GM18909 (cell line): ENCODE measurements at regions not wholly inside any gene's neighbourhood (a gene's known extent, or its start where the extent isn't known, plus 50 kb on each side); places are given as distances from the start of the nearest gene placed in this dataset.
"Not testable (repeated sequence)": the region's sequence is repeated elsewhere in the genome, so short reads cannot be mapped to it uniquely, and the experiment has no call there.

Experiments
- ATAC-seq: cut with Tn5 transposase; IDR thresholded peaks from one replicate; pipeline ENCODE4 v1.9.1; 2021; ENCODE audit warnings: mild to moderate bottlenecking; ENCODE audit not compliant: unreplicated experiment, poor library complexity

DNA sequence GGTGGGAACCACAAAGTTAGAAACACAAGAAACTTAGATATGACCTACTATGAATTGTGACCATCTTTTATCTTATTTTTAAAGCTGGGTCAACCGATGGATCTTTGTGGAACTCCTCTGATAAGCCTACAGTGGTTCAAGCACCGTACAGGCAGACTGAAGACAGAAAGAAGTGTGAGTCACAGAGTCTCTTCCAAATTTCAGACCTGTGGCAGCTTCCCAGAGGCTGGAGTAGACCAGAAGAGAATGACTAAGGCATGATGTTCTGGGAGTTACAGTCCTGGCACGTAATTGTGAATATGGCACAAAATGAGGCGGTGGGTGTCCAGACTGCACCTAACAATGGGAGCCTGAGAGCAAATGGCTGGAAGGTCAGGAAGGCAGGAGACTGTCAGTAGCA is 70.0 kb downstream of the LMO4 start:
- no peak for ATAC-seq

DNA sequence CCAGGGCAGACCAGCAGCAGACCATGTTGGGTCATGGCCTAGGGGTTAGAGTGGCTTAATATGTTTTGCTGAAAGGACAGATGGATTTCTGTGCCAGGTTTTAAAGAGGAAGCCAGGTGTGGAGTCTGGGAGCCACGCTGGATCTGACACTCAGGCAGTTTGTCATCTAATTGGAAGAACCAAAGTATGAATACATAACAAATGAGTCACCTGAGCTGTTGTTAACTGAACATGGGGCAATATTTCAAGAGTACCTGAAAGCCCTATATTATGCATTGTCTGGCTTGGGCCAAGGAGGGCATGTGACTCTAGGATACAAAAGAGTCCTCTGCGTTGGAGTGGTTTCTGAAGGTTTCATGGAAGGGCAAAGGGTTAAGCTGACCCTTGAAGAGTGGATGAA is 70.6 kb downstream of the LMO4 start:
- ATAC-seq = no peak

DNA sequence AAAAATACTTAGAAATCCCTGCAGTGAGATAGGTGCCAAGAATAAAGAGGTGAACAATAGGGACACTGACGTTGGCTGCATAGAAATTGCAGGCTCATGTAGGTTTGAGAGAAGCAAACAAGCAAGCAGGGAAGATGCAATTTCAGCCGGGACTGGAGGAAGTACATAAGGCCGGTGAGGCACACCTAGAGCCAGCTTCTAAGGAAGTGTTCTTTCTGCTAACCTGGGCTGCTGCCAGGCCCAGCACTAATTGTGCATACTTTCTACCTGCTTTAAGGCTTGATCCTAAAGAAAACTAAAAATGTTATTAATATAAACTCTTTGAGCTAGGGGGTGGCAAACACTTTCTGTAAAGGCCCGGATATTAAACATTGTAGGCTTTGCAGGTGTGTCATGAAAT is 71.0 kb downstream of the LMO4 start:
- ATAC-seq = no peak

DNA sequence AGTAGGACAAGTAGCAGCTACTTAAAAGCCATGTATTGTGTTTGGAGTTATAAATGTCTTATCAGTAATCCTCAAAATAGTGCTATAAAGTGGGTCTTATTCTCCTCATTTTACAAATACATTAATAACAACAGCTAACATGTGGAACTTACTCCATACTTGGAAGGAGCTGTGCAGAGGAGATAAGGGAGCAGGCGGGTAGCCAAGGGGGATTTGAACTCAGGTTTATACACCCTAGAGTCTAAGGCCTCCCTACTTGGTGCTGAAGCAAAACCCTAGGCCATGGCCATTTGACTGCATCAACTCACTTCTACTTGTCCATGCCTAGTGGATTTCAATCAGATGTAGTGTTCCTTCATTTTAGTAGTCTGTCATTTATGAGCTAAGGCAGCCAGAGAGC is 72.1 kb downstream of the LMO4 start:
- no peak for ATAC-seq

DNA sequence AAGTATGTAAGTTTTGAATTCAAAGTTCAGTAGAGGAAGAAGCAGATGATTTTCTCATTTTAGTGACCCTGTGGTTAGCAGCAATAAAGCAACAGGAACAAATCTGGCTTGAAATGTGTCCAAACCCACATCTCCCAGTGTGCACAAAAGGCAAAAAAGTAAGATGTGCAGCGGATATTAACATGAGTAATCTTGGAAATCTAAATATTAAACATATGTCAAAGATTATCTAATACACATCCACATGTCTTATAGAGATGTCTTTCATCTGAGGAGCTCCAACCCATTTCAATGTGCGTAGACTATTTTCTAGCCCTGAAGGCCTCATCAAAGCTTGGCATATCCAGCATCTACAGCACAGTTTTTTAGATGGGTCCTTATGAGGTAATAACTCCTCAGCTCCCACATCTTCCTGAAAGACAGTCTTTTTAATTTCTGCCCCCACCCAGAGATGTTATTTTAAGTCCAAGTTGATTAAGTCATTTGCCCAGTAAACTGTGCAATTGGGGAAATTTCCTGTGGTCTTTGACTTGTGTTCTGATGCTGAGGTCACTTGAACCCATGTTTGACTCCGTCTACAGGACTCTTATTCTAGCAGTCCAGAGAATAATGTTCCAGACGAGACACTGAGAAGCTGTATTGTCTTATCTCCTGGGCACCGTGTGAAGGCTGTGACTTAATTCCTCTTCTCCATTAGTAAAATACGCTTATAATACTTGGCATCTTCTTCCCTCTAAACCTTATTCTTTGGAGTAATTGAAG is 73.7 kb downstream of the LMO4 start:
- no peak for ATAC-seq

DNA sequence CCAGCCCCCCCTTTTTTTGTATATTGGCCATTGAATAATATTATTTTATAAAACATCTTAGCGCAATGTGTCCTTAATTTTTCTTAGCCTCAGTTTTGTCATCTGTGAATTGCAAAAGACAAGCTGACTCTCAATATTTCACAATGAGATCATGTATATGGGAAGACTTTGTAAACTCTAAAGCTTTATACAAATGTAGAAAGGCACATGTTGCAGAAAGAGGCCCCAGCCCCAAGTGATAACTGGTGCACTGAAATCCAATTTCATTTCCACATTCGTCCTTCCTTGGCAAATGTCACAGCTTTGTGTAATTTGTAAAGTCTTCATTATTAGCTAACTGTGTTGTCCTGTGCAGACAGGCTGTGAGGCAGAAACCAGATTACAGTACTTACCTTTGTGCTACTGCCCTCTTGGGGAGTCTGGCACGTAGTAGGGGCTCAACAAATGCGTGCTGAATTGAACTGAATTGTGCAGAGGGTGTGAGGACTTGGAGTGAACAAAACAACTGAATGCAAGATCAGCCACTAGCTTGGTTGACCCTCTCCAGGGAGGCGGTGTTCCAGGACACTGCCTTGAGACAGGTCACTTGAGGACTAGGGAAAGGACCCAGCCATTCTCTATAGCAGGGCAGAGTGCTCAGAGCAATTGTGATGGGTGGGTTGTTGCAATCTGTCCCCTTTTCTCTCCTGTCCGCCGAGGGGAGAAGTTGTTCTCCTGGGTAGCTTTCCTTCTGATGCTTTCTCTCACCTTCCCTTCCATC is 74.6 kb downstream of the LMO4 start:
- ATAC-seq = no peak

DNA sequence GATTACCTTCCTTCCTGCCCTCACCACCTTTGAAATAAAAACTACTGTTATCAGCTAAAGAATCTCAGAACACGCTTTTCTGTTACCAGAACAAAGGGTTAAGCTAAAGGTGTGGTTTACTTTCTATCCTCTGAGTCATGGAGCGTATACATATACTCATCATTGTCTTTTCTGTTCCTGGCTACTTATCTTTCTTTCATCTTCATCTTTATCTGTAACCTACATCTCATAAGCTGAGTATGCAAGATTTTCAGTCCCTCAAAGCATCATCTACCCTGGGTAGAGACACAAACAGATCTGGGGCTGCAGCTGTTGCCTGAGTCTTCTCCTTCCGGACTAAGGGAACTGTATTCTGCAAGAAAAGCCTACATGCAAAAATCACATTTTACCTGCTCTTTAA is 75.6 kb downstream of the LMO4 start:
- ATAC-seq = no peak

DNA sequence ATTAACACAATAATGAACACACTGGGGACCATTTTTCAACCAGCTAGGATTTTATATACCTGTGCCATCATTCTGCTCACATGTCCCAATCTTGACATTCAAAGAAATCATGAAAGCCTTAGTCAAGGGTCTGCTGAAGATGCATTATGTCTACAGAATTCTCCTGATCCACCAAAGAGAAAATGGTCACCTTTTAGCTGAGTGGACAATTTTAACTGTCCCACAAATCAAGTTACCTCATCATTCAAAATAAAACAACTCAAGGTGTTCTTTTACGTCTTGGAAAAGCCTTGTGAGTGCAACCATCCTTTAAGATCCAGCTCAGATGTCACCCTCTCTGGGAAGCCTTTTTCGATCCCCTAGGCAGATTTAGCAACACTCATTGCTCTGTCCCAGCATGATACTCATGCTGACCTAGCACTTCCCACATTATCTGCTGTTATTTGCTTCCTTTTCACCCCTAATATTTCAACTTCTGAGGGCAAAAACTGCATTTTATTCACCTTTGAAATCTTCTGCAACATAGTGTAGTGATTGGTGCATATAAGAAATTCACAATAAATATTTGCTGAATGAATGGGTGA is 80.1 kb downstream of the LMO4 start:
- ATAC-seq = no peak

DNA sequence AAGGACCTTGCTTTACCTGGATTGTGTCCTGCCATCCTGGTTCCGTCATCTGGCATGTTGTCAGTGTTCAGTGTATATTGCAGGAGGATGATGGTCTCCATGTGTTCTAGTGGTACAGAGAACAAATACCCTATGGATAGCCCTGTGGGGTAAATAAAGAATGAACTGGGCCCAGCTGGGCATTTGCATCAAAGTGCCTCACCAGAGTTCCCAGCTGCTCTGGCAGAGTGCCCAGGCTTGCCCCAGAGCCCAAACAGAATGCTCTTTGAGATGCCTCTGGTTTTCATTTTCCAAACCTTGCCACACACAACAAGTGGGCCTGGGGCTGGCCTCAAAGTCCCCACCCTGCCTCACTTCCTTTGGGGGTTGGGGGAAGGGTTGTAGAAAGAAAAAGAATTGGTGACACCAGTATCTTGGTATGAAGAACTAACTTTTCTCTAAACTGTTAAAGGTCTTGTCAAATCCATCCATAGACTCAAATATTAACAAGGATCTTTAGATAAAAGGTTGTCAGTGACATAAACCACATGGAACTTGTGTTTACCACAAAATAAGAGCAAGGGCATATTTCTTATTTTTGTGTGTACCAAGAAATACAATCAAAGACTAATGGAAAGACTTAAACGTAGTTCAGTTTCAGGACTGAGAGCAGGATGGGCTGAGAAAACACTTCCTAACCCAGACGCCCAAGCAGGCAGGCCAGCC is 82.2 kb downstream of the LMO4 start:
- no peak for ATAC-seq

DNA sequence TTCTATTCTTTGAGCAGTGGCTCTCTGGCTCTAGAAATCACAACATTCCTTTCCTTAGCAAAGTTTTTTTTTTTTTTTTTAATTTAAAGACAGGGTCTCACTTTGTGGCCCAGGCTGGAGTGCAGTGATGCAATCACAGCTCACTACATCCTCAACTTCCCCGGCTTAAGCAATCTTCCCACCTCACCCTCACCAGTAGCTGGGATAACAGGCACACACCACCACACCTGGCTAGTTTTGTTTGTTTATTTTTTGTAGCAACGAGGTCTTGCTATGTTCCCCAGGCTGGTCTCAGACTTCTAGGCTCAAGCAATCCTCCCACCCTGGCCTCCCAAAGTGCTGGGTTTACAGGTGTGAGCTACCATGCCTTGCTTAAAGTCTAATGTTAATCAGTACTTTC is 85.2 kb downstream of the LMO4 start:
- ATAC-seq = not testable (repeated sequence)

DNA sequence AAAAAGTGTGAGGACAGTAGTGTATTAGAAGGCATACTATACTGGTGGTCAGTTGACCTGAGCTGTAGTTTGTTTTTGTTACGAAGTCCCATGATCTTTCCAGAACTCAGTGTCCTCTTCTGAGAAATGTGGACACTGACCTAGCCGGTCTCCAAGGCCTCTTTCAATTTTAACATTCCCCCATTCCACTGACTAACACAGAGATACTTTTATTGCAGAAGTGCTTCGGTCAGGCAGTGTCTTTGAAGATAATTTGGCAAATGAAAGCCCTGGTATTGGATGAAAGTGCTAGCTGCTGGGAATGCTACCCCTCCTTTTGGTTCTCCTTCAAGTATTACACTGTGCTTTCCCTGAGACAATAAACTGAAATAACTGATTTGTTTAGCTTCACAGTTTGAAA is 89.4 kb downstream of the LMO4 start:
- no peak for ATAC-seq

DNA sequence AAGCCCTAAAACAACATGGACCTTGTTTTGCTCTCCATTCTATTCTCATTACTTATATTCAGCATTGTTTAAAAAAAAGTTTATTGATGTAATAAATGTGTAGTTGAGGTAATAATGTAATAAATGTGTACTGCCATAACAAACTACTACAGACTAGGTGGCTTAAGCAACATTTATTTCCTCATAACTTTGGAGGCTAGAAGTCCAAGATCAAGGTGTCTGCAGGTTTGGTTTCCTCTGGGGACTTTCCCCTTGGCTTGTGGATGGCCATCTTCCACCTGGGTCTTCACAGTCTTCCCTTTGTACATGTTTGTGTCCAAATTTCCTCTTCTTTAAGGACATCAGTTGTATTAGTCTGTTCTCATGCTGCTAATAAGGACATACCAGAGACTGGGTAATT is 93.1 kb downstream of the LMO4 start:
- ATAC-seq = no peak

DNA sequence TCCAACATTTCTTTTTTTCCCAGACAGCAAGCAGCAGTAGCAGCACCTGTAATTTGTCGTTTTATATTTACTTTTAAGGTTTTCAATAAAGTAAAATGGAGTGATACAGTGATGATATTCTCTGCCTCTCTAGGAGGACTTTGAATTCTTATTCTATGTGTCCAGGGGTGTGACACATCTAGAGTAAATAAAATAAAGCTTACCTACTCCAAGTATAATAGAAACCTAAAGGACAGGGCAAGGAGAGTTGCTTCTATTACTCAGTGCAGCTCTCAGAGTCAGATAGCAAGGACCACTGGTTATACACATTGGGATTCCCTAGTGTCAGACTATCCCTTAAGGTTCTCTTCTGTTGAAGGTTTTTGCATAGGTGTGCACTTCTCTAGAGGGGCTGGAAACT is 95.9 kb downstream of the LMO4 start:
- ATAC-seq = no peak

DNA sequence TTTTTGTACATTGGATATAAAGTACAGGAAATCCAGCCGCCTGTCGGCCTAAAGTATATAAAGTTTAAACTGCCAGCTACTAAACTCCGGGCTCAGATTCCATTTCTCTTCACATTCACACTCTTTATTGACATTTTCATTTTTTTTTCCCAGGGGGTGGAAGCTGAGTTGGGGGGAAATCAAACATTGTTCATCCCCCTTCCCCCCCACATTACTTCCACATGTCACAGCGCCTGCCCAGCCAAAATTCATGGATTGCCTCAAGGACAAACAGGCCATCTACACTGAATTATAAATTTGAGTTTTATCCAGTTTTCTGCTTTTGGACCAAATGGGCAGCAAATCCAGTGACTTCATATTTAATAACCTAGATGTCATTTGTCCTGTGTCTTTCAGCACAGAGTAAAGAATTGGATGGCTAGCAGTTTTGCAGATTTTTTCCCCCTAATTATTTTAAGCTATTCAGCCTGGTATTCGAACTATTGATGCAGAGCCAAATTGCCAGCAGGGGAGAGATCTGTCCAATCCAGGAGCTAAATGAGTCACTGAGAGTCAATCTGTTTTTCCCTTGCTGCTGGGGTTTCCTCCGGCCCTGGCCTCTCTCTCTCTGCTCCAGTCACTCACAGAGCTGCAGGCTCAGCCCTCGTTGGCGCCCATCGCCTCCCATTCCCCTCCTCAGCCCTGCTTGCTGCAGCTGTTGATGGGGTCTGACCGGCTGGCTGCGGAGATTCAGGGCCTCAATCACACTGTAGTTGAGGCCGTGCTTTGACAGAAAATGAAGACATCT is 98.0 kb downstream of the LMO4 start:
- ATAC-seq = no peak

DNA sequence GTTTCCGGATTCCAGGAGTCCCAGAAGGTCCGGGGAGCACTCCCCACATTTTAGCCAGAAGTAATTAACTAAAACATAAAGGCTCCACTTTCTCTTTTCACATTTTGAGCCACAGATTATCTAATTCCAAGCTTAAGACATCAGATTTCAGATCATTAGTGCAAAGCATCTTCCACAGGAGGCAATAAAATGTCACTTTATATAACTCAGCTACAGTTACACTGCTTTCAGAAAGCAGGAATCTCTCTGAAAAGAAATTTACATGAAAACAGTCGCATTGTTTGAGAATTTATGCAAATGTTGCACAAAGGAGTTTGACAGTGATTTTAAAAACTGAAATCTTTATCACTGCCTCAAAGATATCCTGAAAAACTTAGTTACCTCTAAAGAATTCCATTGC is 99.7 kb downstream of the LMO4 start:
- ATAC-seq = no peak

DNA sequence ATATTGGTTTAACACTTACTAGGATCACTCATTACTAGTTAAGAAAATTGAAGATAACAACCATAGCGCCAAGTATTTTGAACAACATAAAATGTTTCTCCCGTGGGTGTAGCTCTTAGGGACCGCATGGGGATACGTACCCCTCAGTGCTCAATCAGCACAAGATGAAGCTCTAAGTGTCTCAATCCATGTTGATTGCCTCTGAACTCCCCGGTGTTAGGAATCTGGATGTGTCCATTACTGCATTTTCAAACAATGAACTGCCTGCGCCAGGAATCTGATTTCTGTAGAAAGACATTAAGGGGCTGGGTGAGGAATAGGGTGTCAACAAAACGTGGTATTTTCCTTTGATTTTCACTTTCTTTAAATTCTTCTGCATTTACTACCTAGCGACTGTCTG is 100.2 kb downstream of the LMO4 start:
- no peak for ATAC-seq

DNA sequence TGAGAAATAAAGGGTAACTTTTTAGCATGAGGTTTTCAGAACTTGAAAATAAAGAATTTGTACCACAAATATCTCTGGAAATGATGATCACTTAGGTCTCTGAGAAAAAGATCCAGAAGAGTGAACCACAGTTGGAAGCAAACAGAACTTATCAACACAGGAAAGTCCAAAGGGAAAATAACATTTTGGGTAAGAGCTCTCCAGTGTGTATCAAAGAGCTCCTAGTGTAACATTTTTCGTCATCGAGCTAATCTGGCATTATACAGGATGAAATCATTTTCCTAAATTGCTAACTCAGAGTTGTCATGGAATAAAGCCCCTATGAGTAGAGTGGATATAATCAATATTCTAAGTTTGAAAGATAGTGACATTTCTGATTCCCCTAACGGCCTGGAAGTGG is 104.0 kb downstream of the LMO4 start:
- no peak for ATAC-seq

DNA sequence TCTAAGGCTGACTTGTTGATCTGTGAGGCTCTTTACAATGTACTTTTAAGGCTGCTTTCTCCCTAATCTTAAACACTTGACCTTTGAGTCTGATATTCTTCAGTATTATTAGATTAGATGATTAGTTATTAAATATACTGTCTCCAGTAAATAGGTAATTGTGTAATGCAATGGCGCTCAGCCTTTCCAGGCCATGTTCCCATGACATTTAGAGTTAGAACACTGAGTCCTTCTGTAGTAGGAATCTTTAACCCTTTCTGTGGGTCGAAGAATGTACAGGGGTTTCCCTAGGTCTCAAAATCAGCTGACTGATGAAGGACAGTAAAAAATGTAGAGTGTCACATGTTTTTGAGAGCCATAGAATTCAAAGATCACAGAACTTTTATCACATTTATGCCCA is 104.4 kb downstream of the LMO4 start:
- ATAC-seq = not testable (repeated sequence)

DNA sequence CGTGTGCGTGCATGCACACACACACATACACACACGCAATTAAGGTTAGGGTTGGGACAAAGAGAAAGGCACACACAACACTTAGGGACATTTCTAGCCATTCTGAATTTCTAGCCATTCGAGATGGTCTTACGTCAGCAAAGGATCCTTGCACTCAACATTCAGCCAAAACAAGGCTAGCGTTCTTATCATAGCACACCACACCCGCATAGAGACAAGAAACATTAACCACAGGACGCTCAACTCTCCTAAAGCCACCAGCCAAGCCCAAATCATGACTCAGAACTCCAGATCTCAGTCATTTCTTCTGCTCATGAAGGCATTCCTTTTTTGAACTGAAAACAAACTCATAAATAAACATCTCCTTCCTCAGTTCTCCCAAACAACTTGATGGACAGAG is 106.8 kb downstream of the LMO4 start:
- no peak for ATAC-seq

DNA sequence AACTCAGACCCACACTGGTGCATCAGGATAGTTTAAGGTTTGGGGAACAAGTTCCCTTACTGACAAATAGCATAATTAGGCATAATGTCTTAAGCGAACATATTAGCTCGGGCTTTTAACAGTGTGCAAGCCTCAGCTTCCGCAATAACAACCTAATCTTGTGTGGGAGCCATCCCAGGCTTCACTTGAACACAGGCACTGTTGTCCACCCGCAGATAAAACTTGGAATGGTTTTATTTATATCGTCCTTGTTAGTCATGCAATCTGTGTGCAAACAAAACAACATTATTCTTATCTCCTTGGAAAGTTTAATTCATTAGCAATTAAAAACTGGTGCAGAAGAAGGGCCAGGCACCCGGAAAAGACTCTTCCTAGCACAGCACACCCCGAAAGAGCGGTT is 107.4 kb downstream of the LMO4 start:
- ATAC-seq = not testable (repeated sequence)
